GM18867 (cell line): ENCODE measurements at regions not wholly inside any gene's neighbourhood (a gene's known extent, or its start where the extent isn't known, plus 50 kb on each side); places are given as distances from the start of the nearest gene placed in this dataset.

ENCODE experiments used
- ATAC-seq: cut with Tn5 transposase; IDR thresholded peaks from one replicate; pipeline ENCODE4 v1.9.1; 2021; ENCODE audit warnings: mild to moderate bottlenecking, moderate library complexity; ENCODE audit not compliant: unreplicated experiment

DNA sequence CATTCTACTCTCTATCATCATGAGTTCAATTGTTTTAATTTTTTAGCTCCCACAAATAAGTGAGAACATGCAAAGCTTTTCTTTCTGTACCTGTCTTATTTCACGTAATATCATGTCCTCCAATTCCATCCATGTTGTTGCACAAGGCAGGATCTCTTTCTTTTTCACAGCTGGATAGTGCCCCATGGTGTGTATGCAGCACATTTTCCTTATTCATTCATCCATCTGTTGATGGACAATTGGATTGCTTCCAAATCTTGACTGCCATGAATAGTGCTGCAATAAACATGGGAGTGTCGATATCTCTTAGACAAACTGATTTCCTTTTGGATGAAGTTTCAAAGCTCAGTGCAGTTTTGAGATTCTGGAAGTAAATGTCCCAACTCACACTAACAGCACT is 326.9 kb downstream of the FGF9 start:
- ATAC-seq, result no peak

DNA sequence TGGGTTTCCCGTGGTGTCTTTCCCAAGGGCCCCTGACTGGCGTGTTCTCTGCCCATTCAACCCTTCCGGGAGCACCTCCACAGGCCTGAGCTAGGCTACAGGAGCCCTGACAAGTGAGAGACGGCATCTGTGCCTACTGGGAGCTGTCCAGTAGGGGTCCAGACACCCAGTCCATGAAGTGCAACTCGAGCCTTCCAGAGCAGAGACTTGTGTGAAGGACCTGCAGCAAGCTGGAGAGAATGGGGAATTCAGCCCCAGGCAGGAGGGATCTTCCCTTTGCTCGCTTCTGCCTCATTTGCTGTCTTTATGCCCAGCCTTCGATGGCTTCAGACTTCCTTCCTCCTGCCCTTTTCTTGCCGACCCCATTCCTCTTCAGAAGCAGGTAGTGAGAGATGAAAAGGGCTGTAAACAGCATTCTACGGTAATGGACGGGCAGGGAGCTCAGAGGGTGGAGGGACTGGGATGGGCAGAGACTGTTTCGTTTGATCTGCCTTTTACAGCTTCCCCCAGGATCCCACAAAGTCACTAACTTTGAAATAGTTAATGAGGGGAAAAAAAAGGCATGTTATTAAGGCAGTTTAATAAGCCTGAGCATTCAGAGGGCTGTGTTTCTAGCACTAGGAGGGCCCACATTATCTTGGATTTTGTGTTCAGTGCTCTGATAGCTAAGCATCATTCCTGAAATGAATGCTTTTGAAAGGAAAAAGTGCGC is 327.6 kb downstream of the FGF9 start:
- ATAC-seq, result no peak

GRCh38 chr13:21999666-22000065 is 328.8 kb downstream of the FGF9 start:
- no peak for ATAC-seq

DNA sequence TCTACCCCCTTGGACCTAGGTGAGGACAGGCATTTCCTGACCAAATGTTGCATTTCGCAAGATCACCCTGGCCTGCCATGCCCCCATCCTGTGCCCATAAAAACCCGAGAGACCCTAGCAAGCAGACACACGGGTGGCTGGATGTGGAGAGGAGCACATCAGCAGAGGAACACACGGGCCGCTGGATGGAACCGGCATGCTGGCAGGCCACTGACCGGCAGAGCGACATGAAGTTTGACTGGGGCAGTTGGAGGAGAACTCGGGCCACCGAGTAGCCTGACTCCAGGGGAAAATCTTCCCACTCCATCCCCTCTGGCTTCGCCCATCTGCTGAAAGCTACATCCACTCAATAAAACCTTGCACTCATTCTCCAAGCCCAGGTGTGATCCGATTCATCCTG is 329.3 kb downstream of the FGF9 start:
- no peak for ATAC-seq

GRCh38 chr13:22001336-22001735 is 330.5 kb downstream of the FGF9 start:
- ATAC-seq, result no peak

DNA sequence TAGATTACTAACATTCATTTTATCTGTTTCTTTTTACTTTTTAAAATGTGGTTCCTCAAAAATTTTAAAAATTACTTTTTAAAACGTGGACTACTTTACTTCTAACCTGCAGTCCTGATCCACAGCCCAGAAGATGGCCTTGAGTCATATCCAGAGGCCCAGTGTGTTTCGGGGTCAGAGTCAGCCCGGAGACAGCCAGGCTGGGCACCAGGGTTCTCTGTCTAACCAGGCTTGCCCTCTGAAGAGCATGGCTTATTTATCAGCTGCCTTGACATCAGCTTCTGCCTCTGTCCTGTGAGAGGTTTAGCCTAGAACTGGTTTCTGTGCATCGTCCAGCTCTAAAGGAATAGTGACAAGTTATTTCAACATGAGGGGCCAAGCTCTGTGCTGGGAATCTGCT is 332.0 kb downstream of the FGF9 start:
- ATAC-seq, result no peak

DNA sequence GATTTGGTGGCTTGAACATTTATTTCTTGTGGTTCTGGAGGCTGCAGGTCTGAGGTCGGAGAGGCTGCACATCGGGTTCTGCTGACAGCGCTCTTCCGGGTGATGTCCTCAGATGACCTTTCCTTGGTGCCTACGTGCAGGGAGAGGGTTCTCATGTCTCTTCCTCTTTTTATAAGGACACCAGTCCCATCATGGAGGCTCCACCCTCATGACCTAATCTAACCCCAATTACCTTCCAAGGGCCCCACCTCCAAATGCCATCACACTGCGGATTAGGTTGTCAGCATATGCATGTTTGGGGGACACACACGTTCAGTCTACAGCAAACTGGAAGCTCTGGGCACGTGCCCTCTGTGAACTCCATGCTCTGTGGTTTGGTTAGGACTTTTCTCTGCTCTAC is 338.6 kb downstream of the FGF9 start:
- ATAC-seq, result no peak

DNA sequence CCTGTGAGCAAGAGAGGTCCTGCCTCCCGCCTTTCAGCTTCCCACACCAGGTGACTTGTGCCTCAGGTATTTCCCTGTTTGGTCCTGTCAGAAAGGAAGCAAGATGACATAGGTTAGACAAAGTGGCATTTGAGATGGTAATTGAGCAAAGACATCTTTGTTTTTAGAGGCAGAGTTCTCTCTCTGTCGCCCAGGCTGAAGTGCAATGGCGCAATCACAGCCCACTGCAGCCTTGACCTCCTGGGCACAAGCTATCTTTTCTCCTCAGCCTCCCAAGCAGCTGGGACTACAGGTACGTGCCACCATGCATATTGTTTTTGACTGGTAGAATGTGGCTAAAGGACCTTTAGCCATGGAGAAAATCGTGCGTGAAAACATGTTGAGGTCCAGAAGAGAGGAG is 339.1 kb downstream of the FGF9 start:
- no peak for ATAC-seq

DNA sequence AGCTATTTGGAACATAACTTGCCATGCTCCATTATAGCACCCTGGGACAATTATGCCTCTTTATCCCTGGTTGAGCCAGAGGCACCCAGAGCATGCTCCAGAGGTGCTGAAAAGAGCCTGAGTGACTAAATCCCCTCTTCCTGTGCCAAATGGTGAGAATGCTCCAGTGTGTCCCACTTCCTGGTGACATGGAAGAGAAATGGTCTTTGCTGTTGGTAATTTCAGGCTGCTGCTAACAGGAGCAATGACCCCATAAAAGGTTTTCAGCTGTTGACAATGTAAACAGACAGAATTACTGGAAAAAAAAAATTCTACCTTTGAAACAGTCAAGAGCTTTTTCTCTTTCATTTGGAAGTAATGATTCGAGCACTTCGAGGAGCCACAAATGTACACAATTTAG is 341.8 kb downstream of the FGF9 start:
- no peak for ATAC-seq

DNA sequence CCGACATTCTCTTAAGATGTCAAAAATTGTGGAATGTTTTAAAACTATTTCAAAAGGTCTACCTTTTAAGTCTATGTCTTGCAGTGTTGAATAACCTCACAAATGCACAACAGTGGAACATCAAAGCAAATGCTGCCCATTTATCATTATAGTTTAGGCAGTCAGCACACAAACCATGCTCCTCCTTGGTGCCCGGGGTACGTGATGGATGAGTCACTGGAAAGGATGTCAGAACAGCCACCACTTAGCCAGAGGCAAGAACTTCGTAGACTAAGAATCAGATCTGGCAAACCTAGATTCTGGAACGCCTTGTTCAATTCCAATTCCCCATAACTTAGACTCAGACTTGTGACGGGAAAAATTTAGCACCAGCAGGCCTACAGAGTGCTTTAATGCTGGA is 343.6 kb downstream of the FGF9 start:
- no peak for ATAC-seq

GRCh38 chr13:22017226-22017625 is 346.4 kb downstream of the FGF9 start:
- peak; percentile 95 for ATAC-seq

DNA sequence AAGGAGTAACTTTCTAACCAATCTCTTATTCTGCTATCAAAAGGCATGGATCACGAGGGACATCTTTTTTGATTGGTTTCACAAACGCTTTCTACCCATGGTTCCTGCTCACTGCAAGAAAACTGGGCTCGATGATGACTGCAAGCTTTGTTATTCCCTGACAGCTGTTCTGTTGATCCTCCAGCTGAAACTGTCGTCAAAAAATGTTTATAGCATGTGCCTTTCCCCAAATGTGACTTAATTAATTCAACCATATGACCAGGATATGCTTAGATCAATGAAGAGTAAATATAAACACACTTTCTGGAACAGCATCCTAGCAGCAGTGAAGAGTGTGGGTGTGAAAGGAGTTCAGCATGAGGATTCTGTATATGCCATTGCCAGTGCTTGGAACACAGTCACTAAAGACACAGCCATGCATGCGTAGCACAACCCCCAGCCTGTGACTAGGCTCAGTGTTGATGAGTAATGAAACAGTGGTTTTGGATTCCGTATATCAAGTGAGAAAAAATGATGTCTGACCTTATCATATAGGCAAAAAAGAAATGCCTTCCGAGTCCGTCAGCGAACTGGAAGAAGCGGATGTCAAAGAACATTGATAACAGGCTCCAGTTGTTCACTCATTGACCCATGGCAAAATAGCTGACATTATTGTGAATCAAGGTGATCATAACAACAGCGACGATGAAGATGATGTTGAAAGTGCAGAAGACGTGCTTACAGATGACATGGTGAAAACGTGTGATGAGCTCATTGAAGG is 347.4 kb downstream of the FGF9 start:
- ATAC-seq, result no peak

DNA sequence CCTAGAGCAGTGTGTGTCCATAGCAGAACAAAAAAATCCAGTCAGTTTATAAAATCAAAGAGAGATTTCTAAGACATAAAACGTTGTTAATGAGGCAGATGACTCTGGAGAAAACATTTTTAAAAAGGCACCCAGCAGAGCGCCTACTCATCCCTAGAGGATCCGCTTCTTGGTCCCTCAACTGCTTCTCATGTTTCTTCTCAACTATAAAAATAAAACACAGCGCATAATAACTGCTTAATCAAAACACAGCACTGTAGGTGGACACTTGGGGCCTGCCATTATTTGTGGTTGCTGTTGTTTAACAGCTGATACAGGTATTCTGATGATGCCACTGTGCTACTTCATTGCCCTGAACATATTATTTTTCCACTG is 347.9 kb downstream of the FGF9 start:
- ATAC-seq, result no peak

DNA sequence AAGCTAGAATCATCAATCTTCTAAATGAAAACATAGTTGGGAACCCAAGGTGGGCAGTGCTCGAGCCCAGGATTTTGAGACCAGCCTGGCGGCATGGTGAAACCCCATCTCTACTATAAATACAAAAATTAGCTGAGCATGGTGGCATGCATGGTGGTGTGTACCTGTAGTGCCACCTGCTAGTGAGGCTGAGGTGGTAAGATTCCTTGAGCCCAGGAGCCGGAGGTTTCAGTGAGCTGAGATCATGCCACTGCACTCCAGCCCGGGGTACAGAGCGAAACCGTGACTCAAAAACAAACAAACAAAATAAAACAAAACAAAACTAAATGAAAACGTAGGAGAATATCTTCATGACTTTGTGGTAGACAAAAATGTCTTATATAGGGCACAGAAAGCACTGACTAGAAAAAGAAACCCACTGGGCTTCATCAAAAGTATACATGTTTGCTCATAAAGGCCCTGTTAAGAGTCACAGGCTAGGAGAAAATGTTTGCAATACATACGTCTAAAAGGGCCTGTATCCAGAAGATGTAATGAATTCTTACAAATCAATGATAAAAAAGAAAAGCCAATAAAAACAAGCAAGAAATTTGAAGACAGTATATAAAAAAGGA is 353.6 kb downstream of the FGF9 start:
- no peak for ATAC-seq

DNA sequence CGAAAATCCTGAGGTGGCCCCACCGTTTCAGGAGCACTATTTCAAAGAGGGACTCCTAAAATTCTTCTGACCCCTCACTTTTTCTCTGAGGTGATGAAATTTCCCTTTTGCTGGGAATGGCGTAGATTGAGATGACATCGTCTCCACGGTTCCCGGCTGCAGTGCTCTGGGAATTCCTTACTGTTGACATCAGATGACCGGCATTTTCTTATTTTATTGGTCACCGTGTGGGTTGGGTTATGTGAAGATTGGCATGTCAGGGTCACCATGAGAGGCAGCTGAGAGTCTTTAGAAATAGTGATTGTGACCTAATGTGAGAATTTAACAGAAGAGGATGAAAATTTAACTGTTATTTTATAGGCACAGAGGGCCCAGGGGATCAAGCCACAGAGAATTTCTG is 356.7 kb downstream of the FGF9 start:
- no peak for ATAC-seq

DNA sequence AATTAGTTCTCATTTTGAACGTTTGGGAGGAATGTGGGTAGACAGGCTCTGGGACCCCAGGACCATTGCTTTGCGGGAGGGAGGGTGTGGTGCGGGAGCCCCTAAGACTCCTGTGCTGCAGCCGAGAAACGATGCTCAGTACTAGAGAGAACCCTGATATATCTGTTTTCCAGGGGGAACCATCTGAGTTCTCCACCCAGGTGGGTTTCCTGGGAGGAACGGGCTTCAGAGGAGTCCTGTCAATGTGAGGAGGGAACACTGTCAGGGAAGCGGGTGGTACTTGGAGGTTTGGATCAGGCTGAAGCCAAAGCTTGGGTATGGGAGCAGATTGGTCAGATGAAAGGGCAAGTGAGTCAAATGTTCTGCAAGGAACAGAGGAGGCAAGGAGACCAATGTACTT is 358.0 kb downstream of the FGF9 start:
- no peak for ATAC-seq

GRCh38 chr13:22030321-22030720 is 359.4 kb downstream of the FGF9 start:
- no peak for ATAC-seq

DNA sequence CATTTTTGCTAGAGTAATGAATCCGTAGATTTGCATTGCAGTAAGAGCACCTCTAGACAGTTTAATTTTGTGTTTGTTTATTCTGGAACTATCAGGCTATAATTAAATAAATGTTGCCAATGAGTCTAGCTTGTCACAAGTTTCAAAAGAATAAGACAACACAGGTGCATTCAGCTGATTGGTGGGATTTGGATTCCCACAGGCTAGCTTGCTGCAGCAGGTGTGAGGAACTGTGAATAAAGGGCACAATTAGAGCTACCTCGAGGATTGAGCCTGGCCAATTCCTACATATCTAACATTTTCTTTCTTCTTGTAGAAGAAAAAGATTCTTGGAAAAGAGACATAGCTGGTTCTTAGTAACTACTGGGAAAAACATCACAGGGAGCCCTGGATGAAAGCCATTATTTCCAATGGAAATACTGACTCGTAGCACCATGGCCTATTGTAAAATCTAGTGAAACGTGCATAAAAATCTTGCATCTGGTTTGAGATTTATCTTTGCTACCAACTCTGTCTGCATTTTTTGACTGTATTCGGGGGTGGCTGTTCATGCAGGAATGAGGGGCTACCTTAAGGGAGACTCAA is 360.9 kb downstream of the FGF9 start:
- no peak for ATAC-seq

GRCh38 chr13:22032905-22033304 is 362.0 kb downstream of the FGF9 start:
- no peak for ATAC-seq

DNA sequence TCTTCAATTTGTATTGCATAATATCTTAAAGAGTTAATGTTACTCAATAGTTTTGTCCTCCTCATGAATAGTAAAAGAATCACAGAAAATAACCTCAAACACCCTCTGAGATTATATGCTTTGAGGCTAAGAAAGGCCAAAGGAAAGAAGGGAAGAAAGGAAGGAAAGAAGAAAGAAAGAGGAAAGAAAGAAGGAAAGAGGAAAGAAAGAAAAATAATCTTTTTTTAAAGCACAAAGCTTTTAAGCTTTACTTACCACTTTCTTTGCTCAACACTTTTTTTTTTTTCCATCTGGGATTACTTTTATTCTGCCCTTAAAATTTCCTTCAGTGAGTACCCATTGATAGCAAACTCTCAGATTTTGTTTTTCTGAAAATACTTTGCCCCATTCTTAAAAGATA is 369.1 kb downstream of the FGF9 start:
- no peak for ATAC-seq

DNA sequence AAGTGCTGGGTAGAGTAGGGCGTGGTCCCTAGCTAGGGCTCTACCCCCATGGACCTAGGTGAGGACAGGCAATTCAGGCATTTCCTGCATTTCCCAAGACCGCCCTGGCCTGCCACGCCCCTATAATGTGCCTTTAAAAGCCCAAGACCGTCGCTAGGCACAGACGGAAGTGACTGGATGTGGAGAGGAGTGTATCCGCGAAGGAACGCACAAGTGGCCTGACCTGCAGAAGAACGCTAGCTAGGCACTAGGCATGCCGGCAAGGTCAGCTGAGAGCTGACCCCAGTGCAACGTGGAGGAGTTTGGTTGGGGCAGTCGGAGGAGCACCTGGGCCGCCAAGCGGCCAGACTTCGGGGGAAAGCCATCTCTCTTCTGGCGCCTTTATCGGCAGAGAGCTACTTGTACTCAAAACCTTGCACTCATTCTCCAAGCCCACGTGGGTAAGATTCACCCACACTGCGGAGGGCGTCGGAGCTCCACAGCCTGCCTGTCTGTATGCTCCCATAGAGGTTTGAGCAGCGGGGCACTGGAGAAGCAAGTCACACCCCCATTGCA is 370.0 kb downstream of the FGF9 start:
- ATAC-seq, result no peak

GRCh38 chr13:22041741-22042140 is 370.9 kb downstream of the FGF9 start:
- no peak for ATAC-seq
